Muscle layer of duodenum (tissue), 2 donors: ENCODE measurements at regions not wholly inside any gene's neighbourhood (a gene's known extent, or its start where the extent isn't known, plus 50 kb on each side); places are given as distances from the start of the nearest gene placed in this dataset.

ENCODE experiments used
- H3K27ac ChIP-seq: one replicate; pipeline ENCODE4 v1.7.0; 2013; ENCODE audit warnings: mild to moderate bottlenecking, low read length
- H3K27me3 ChIP-seq: one replicate; pipeline ENCODE4 v1.7.0; 2013; ENCODE audit warnings: low read depth, mild to moderate bottlenecking, control low read depth, low read length
- H3K36me3 ChIP-seq, 2 donors: one replicate each; pipeline ENCODE4 v1.7.0; 2013; ENCODE audit warnings: low read length in 2 of 2, control low read depth in 1 of 2, mild to moderate bottlenecking in 1 of 2; ENCODE audit not compliant: insufficient read depth in 2 of 2, control insufficient read depth in 1 of 2
- H3K4me1 ChIP-seq, 2 donors: one replicate each; pipeline ENCODE4 v1.7.0; 2013; ENCODE audit warnings: low read length in 2 of 2, mild to moderate bottlenecking in 2 of 2, control low read depth in 1 of 2, moderate library complexity in 1 of 2; ENCODE audit not compliant: insufficient read depth in 2 of 2, control insufficient read depth in 1 of 2
- H3K4me3 ChIP-seq, 2 donors: one replicate each; pipeline ENCODE4 v1.7.0; 2013; ENCODE audit warnings: low read length in 2 of 2, low read depth in 1 of 2, mild to moderate bottlenecking in 1 of 2
- H3K9me3 ChIP-seq, 2 donors: one replicate each; pipeline ENCODE4 v1.7.0; 2013; ENCODE audit warnings: low read length in 2 of 2, control low read depth in 1 of 2, mild to moderate bottlenecking in 1 of 2; ENCODE audit not compliant: control insufficient read depth in 1 of 2
- donor health status: healthy.

DNA sequence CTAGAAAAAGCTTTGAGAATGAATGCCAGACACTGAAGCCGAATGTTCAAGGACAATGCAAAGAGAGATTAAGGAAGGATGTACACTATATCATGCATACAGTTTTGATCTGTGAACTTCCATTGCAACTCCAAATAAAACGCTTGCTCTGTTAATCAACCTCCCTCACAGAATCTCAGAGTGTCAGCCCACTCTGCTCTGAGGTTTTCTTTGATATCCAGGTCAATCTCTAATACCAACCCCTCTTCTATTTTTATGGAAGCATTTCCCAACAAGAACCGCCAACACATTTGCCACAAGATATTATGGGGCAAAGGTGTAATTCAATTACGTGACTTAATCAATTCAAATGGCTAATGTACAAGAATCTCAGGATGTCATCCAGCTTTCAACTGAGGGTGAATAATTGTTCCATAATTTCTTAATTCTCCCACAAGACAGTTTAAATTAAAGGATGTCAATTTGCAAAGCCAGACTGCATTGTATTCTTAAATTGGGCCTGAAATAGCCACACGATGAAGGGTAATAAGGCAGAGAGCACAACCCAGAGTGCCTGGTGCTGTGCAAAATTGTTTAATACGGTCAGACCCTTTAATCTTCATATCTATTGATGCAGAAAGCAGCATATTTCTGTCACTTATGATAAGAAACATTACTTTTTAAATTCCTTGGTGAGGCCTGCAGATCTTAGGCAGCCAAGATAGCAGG is 459.2 kb upstream of the DAB1 start:
- Histone ChIP-seq H3K27me3 (no peaks in the 10 kb centered on the region), H3K4me1 (no peaks in the 10 kb centered on the region), H3K9me3 (no peaks in the 10 kb centered on the region), H3K36me3 (no peaks in the 10 kb centered on the region), H3K4me3 (no peak overlapping the region), H3K27ac (no peak overlapping the region)

DNA sequence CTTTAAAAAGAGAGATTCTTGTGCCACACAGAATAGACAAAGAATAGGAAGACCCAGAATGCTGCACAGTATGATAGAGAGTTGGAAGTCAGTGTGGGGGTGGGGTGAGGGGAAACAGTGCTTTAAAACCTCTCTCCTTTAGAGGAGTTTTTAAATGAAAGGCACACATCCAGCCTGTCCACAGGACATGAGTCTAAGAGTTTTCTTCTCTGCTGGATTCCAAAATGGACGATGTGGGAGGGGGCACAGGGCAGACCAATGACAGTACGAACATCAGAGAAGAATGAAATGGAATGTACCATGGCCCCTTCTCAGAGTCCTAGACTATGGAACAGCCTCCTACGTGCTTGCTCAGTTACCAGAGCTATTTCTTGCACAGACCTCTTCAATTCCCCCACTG is 458.2 kb upstream of the DAB1 start:
- Histone ChIP-seq H3K27me3 (no peaks in the 10 kb centered on the region), H3K9me3 (no peaks in the 10 kb centered on the region), H3K4me1 (no peaks in the 10 kb centered on the region), H3K36me3 (no peaks in the 10 kb centered on the region), H3K27ac (no peak overlapping the region), H3K4me3 (no peak overlapping the region)

DNA sequence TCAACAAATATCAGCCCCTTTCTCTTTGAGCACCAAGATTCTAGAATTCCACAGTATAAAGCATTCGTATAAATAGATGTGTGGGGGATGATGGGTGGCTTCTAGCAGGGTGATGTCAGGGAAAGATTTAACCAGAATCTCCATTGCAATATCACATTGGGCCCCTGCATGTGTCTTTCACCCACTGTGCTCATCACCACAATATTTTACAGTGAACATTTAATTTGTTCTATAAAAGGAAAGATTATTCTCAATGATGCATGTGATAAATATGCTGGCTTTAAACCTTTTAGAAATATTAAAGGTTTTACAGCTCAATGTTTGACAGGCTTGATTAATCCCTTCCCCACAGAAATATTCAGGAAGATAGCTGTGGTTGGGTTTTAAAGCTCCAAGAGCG is 457.8 kb upstream of the DAB1 start:
- Histone ChIP-seq H3K4me3 (no peak overlapping the region), H3K9me3 (no peaks in the 10 kb centered on the region), H3K36me3 (no peaks in the 10 kb centered on the region), H3K27ac (no peak overlapping the region), H3K4me1 (no peaks in the 10 kb centered on the region), H3K27me3 (no peaks in the 10 kb centered on the region)

DNA sequence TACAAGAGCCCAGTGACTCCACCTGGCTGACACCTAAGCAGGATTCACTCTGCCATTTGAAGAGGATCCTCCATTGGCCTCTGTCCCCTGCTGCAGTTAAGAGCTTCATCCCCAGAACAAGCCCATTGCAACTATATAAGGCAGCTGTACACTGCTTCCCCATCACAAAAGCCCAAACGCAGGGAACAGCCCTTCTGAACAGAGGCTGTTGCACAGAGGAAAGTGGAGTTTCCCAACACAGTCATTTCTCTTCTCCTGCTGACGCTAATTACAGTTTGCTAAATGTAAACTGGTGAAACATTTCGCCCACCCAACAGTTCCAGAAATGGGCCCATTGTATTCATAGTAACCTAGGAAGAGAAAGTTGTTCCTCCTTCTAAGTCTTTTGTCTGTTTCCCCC is 455.8 kb upstream of the DAB1 start:
- H3K27me3 ChIP-seq = no peaks in the 10 kb centered on the region
- H3K36me3 ChIP-seq = no peaks in the 10 kb centered on the region
- H3K9me3 ChIP-seq = no peaks in the 10 kb centered on the region
- no peaks in the 10 kb centered on the region for H3K4me1 ChIP-seq
- H3K4me3 ChIP-seq = no peak overlapping the region
- H3K27ac ChIP-seq = no peak overlapping the region

DNA sequence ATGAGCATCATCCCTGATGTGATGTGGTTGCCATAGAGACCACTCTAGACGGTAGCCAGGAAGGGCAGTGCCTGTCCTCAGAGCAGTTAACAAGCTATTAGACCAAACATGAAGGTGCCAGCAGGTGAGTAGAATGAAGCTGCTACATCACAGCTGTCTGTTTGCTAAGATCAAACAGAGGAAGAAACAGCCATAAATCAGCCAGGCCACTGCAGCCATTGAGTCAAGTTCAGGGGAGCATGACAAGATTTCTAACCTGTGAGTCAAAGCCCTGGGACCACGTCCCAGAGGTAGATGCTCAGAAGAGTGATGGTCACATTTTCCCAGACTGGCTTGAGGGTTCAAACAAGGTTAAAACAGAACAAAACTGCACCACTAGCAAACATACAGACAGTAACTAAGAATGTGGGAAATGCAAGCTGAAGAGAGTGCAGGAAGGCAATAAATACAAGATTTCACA is 450.6 kb upstream of the DAB1 start:
- Histone ChIP-seq H3K9me3 (no peaks in the 10 kb centered on the region), H3K36me3 (no peaks in the 10 kb centered on the region), H3K27me3 (no peaks in the 10 kb centered on the region), H3K4me3 (no peak overlapping the region), H3K27ac (no peak overlapping the region), H3K4me1 (no peaks in the 10 kb centered on the region)

DNA sequence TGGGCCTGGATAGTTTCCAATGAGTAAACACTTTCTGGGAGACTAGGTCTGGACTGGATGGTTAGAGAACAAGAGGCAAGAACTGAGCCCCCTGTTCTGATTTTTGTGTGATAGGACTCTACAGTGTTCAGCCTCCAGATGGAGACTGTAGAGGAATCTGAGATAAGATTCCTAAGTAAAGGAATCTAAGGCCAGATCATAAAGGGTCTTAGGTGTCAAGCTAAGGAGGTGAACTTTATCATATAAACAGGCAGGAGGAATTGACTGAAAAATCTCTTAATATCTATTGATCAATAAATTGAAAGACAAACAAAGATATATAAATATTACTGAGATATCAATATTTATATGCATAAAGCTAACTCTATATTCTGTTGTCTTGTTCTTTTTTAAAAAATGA is 449.1 kb upstream of the DAB1 start:
- Histone ChIP-seq H3K36me3 (no peaks in the 10 kb centered on the region), H3K4me3 (no peak overlapping the region), H3K9me3 (no peaks in the 10 kb centered on the region), H3K27ac (no peak overlapping the region), H3K27me3 (no peaks in the 10 kb centered on the region), H3K4me1 (no peaks in the 10 kb centered on the region)

DNA sequence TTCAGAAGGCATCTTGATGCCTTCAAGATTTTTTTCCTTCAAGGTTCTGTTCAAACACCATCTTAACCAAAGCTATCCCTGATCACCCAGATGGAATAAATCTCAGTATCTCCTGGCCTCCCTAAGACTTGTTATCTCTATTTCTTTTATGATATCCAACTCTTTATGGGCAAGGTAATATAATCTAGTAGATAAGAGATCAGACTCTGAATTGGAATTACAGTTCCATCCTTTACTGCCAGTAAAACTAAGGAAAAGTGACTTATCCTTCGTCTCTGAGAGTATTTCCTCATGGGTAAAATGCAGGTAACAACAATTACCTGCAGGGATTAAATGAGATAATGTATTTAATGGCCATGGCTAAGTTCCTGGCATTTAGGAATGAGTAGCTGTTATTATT is 445.0 kb upstream of the DAB1 start:
- H3K4me1 ChIP-seq = no peaks in the 10 kb centered on the region
- no peaks in the 10 kb centered on the region for H3K9me3 ChIP-seq
- H3K27ac ChIP-seq = no peak overlapping the region
- no peaks in the 10 kb centered on the region for H3K27me3 ChIP-seq
- H3K36me3 ChIP-seq = no peaks in the 10 kb centered on the region
- no peak overlapping the region for H3K4me3 ChIP-seq

DNA sequence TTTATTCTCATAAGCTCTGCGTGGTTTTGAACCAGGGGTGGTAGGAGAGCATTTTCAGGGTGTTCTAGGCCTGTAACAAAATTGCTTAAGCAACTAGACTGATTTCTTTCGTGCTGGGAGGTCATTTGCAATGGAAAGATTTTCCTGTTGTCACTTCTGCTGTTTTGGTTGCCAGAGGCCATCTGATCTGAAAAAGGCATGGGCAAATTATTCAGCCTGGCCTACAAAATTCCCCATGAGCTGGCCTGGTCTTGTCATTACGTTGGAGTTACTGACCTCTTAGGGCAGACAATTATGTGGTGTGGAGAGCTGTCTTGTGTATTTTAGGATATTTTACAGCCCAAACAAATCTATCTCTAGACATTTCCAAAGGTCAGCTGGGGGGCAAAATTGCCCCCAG is 444.4 kb upstream of the DAB1 start:
- Histone ChIP-seq H3K4me3 (no peak overlapping the region), H3K36me3 (no peaks in the 10 kb centered on the region), H3K27ac (no peak overlapping the region), H3K4me1 (no peaks in the 10 kb centered on the region), H3K9me3 (no peaks in the 10 kb centered on the region), H3K27me3 (no peaks in the 10 kb centered on the region)

DNA sequence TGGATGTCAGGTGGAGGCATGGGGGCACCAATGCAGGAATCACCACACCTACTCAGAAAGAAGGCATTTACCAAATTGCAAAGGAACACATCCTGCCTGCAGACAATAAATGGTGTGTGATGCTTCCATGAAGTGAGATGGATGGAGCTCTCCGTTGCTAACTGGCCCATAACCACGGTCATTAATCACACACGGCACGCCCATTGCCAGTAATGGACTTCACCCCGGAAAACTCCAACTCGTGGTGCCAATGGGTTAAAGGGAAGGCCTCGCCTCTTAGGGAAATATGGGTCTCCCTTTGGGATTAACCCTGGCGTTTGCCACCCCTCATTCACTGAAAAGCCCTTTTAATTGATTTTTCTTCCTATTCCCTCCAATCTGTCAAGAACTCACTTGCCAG is 443.1 kb upstream of the DAB1 start:
- Histone ChIP-seq H3K4me3 (no peak overlapping the region), H3K4me1 (no peaks in the 10 kb centered on the region), H3K27me3 (no peaks in the 10 kb centered on the region), H3K27ac (no peak overlapping the region), H3K36me3 (no peaks in the 10 kb centered on the region), H3K9me3 (no peaks in the 10 kb centered on the region)

DNA sequence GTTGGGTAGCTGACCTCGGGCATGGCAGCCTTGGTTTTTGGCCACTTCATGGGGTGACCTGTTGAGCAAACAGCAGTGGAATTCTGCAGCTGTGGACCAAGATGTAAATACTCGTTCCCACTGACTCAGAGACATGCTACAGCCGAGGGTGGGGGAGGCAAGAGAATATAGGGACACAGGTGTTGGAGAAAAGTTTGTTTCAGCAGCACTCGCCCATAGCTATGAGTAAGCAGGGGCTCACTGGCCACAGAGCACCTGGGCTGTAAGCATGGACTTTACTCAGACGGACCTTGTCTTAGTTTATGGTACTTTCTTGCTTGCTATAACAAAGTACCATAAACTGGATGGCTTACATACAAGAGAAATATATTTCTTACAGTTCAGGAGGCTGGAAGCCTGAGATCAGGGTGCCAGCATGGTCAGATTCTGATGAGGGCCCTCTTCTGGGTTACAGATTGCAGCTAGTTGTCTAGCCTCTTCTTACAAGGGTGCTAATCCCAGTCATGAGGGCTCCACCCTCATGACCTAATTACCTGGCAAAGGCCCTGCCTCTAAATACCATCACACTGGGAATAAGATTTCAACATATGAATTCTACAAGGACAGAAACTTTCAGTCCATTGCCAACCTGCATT is 437.2 kb upstream of the DAB1 start:
- Histone ChIP-seq H3K27ac (no peak overlapping the region), H3K4me1 (no peaks in the 10 kb centered on the region), H3K36me3 (no peaks in the 10 kb centered on the region), H3K4me3 (no peak overlapping the region), H3K9me3 (no peaks in the 10 kb centered on the region), H3K27me3 (no peaks in the 10 kb centered on the region)

DNA sequence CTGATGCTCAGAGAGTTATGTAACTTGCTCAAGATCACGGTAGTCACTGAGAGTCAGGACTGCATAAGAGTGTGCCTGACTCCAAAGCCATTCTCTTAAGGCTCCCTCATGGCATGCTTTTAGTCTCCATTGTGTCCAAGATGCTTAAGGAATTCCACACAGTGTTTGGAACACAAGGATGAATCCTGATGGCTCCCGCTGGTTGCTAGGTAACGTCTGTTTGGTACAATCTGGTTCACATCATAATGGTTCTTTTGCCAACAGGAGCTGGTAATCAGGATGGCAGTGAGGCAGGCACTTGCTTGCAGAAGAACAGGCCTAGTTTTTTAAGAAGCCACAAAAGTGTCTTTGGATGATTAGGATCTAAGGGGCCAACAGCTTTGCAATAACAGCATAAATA is 436.5 kb upstream of the DAB1 start:
- H3K4me3 ChIP-seq = no peak overlapping the region
- H3K36me3 ChIP-seq = no peaks in the 10 kb centered on the region
- no peaks in the 10 kb centered on the region for H3K9me3 ChIP-seq
- H3K27ac ChIP-seq = no peak overlapping the region
- no peaks in the 10 kb centered on the region for H3K4me1 ChIP-seq
- H3K27me3 ChIP-seq = no peaks in the 10 kb centered on the region

DNA sequence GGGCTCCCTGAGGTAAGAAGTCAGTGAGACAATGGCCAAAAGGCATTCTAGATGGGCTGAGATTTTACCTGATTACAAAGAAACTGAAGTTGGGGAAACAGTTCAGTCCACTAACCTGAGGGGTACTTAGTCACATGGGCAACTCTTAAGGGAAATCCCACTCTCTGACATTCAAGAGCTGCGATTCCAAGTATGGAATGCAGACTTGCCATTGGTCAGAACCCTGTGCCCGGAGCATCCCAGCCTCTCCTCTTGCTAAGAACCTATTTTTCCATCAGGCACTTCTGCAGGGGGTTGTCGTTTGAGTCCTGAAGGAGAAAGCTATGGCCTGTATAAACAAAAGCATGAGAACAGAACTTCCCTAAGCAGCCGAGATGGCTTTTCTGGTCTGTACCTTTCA is 434.9 kb upstream of the DAB1 start:
- Histone ChIP-seq H3K9me3 (no peaks in the 10 kb centered on the region), H3K27me3 (no peaks in the 10 kb centered on the region), H3K27ac (no peak overlapping the region), H3K4me3 (no peak overlapping the region), H3K36me3 (no peaks in the 10 kb centered on the region), H3K4me1 (no peaks in the 10 kb centered on the region)
